Memory B cell (primary cell): ENCODE measurements at regions not wholly inside any gene's neighbourhood (a gene's known extent, or its start where the extent isn't known, plus 50 kb on each side); places are given as distances from the start of the nearest gene placed in this dataset.

Experiments
- ATAC-seq: fragments of 150-1000 bp; cut with Tn5 transposase; 2 replicates; pipeline ENCODE4 v1.10.0; 2021; ENCODE audit warnings: low read depth, mild to moderate bottlenecking, moderate library complexity
- DNase-seq, 2 donors: peaks; one replicate each; pipeline ENCODE4 v3.0.0; 2022; ENCODE audit warnings: low spot score in 2 of 2
- H3K27ac Mint-ChIP-seq: one replicate; pipeline ENCODE4 v1.8.0; 2022; ENCODE audit warnings: mild to moderate bottlenecking, moderate library complexity, mixed read lengths
- H3K27me3 Mint-ChIP-seq: one replicate; pipeline ENCODE4 v1.8.0; 2022; ENCODE audit warnings: mixed read lengths
- H3K36me3 Mint-ChIP-seq: one replicate; pipeline ENCODE4 v1.8.0; 2022; ENCODE audit warnings: mild to moderate bottlenecking, mixed read lengths
- H3K4me1 Mint-ChIP-seq: one replicate; pipeline ENCODE4 v1.8.0; 2022; ENCODE audit warnings: mixed read lengths
- H3K4me3 Mint-ChIP-seq: one replicate; pipeline ENCODE4 v1.8.0; 2022; ENCODE audit warnings: mild to moderate bottlenecking, moderate library complexity, mixed read lengths
- H3K9me3 Mint-ChIP-seq: one replicate; pipeline ENCODE4 v1.8.0; 2022; ENCODE audit warnings: mixed read lengths

DNA sequence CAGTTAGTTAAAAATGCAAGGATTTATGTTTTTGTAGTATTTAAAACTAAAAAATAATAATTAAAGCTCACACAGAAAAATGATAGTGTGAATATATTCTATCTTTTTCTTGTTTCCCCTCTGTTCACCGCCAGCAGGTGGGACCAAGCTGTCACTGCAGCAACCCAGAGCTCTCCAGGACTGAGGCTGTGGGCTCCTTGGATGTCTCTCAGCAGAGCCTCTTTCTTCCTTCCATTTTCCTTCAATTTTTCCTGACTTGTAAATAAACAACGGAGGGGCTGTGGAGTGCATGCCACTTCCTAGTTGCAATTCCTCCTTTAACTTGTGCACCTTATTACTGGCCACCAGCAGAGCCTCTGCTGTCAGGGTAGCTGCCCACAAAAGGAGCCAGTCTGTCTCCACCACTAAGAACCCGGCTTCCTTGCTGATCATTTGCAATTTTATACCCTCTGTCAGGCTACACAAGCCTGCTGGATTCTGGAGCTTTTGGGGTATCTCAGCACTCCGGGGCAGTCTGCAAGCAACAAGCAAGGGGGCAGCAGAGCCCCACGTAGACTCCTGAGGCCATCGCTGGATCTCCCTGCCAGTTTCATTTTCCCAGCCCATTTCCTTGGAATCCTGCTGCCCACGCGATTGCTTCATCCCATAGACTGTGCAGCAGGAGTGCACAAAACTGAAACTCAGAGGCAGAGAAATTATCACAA lies 1467.4 kb downstream of the C4orf33 start:
- Mint-ChIP-seq H3K9me3 (peaks cover 6% of the 10 kb centered on the region), H3K27ac (no peak overlapping the region), H3K4me1 (no peaks in the 10 kb centered on the region), H3K4me3 (no peak overlapping the region), H3K36me3 (no peaks in the 10 kb centered on the region), H3K27me3 (no peaks in the 10 kb centered on the region)
- ATAC-seq = no peak
- no peak for DNase-seq

DNA sequence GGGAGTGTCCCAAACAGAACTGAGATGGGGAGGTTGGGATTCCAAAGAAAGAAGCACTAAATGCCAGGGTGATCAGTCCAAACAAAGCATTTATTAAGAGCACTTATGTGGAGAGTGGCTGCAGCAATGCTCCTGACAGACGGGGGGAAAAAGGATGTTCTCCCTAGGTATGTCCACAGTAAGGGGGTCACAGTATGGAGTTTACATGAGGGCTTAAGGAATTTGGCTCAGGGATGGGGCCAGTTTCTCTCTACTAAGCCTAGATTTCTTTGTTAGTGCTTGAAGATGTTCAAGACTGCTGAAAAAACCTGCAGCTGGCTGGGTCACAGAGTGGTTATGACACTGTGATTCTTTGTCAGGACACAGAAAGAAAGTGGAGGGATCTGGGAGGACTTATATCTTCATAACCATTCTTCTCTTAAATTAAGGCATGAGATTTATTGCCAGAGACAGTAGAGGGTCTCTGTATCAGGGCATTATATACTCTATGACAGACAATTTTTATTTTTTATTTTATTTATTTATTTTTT lies 1468.0 kb downstream of the C4orf33 start:
- no peaks in the 10 kb centered on the region for H3K36me3 Mint-ChIP-seq
- H3K9me3 Mint-ChIP-seq = peaks cover 5% of the 10 kb centered on the region
- H3K27me3 Mint-ChIP-seq = no peaks in the 10 kb centered on the region
- H3K27ac Mint-ChIP-seq = no peak overlapping the region
- DNase-seq = no peak
- H3K4me1 Mint-ChIP-seq = no peaks in the 10 kb centered on the region
- H3K4me3 Mint-ChIP-seq = no peak overlapping the region
- ATAC-seq = no peak

DNA sequence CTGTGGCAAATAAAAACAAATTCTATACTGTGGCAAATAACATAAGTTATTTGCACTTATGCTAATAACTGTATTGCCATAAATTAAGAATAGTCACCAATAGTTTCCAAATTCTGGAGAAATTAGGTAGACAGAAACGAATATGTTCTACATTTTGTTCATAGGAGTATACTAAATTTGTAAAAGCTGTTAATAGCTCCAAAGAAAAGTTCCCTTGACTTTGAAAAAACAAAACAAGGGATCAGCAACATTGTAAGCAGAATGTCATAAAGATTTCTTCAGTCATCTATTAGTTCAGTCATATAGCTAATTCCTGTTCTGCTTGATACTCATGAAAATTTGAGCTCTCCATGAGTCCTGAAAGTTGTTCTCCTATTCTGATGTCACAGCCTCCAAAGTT lies 1472.8 kb downstream of the C4orf33 start:
- no peaks in the 10 kb centered on the region for H3K36me3 Mint-ChIP-seq
- no peak overlapping the region for H3K27ac Mint-ChIP-seq
- H3K4me1 Mint-ChIP-seq = no peaks in the 10 kb centered on the region
- H3K4me3 Mint-ChIP-seq = no peak overlapping the region
- no peak for ATAC-seq
- H3K9me3 Mint-ChIP-seq = peaks cover 6% of the 10 kb centered on the region
- no peaks in the 10 kb centered on the region for H3K27me3 Mint-ChIP-seq
- DNase-seq = no peak

DNA sequence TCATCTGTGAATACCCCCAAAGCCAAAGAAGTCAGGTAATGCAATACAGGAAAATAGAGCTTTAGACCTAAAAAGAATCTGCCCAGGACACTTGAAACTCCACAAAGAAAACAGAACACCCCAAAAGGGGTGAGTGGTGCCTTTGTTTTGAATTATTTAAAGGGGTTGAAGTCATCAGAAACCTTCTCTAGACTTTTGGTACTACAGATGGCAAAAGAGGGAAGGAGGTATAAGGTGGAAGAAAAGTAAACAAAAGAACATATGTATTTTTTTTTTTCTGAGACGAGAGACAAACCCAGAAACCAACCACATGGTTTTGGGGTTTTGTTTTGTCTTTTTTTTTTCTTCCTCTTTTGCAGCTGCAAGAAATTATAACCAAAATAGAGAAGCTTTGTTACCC lies 1477.8 kb downstream of the C4orf33 start:
- H3K36me3 Mint-ChIP-seq = no peaks in the 10 kb centered on the region
- no peak overlapping the region for H3K27ac Mint-ChIP-seq
- H3K4me1 Mint-ChIP-seq = no peaks in the 10 kb centered on the region
- ATAC-seq = no peak
- peaks cover 4% of the 10 kb centered on the region for H3K9me3 Mint-ChIP-seq
- H3K27me3 Mint-ChIP-seq = no peaks in the 10 kb centered on the region
- no peak for DNase-seq
- H3K4me3 Mint-ChIP-seq = no peak overlapping the region

DNA sequence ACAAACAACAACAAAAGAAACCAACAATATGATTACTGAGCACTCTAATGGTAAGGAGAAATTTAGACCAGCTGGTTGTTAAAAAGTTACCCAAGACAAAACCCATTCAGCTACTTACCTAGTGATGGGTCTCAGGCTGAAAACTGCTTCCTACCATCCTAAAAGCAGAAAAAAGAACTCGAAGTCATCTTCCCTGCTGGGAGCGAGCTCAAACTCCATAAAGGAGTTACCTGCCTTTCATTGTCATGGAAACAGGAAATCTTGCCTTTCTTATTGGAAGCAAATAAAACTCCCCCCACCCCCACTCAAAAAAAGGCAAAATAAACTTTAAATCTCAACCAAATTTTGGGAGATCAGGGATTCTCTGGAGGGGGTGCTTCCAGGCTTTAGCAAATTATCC lies 1478.3 kb downstream of the C4orf33 start:
- Mint-ChIP-seq H3K9me3 (peaks cover 4% of the 10 kb centered on the region), H3K4me1 (no peaks in the 10 kb centered on the region), H3K27me3 (no peaks in the 10 kb centered on the region), H3K36me3 (no peaks in the 10 kb centered on the region), H3K27ac (no peak overlapping the region), H3K4me3 (no peak overlapping the region)
- ATAC-seq (no peak), DNase-seq (no peak)

DNA sequence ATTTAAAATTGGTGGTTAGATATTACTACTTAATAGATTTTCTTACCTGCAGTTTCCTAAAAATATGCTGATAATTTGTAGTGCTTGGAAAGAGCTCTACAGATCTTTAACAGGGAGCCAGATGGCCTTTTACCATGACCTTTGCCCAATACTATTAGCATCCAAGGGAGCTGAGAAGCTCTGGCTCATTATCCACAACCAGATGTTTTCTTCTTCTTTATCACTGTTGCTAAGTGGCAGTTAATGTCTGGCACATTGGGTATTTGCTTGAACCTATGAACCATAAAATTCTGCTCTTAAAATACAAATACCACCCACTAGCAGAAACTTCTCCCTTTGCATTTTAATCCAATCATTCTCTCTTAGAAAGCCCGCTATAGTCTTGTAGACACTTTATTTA lies 1480.3 kb downstream of the C4orf33 start:
- Mint-ChIP-seq H3K9me3 (peaks cover 2% of the 10 kb centered on the region), H3K4me3 (no peak overlapping the region), H3K27ac (no peak overlapping the region), H3K4me1 (no peaks in the 10 kb centered on the region), H3K36me3 (no peaks in the 10 kb centered on the region), H3K27me3 (no peaks in the 10 kb centered on the region)
- DNase-seq (no peak), ATAC-seq (no peak)

DNA sequence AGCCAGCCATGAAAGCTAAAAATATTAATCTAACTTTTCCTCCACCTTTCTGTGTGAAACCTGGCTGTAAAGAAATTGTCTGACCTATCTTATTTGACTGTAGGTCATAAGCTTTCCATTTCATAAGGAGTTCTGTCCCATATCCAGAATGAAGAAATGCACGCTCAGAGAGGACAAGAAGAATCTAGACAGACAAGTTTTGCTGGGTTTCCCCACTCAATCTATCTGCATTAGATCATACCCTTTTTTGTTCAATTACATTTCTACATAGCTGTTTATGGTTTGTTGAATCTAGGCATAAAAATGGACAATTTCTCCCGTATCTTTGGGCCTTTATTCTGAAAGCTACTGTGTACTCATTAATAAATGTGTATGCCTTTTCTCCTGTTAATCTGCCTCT lies 1495.1 kb downstream of the C4orf33 start:
- Mint-ChIP-seq H3K27me3 (no peaks in the 10 kb centered on the region), H3K9me3 (peaks cover 2% of the 10 kb centered on the region), H3K27ac (no peak overlapping the region), H3K36me3 (no peaks in the 10 kb centered on the region), H3K4me3 (no peak overlapping the region), H3K4me1 (no peaks in the 10 kb centered on the region)
- DNase-seq = no peak
- no peak for ATAC-seq

DNA sequence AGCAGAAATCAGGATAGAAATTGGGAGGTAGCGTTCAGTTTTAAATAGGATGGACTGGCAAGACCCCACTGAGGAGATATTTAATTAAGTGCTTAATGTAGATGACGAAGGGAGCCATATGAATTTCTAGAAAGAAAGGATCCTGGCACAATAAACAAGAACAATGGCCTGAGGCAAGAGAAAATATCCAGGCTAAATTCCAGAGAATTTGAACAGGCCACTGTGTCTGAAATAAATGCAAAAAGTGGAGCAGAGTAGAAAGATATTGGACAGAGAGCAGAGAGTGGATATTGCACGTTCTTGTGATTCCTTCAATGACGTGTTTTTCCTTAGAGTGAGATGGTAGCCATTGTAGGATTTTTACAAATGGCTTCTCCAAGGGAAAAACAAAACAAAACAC lies 1504.8 kb downstream of the C4orf33 start:
- DNase-seq (no peak), ATAC-seq (no peak)
- no peak overlapping the region for H3K4me3 Mint-ChIP-seq
- H3K27me3 Mint-ChIP-seq = no peaks in the 10 kb centered on the region
- H3K4me1 Mint-ChIP-seq = no peaks in the 10 kb centered on the region
- no peak overlapping the region for H3K27ac Mint-ChIP-seq
- no peaks in the 10 kb centered on the region for H3K36me3 Mint-ChIP-seq
- peaks cover 2% of the 10 kb centered on the region for H3K9me3 Mint-ChIP-seq

DNA sequence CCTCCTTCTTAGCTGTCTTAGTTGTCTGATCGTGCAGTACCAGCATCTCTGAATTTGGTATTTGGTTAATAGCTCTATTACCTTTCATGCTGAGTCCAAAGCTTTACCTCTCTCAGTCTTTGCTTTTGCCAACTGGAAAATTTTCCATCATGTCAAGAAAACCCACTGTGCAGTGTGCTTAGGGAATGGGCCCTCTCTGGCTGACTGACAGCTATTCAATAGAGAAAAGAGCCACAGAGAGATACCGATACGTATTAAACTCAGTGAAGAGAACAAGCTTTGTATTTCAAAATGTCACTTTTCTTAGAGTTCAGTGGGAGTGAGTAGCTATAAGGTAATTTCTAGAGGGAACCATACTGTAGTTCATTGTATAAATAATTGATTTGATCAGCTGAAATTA lies 1507.1 kb downstream of the C4orf33 start:
- peaks cover 2% of the 10 kb centered on the region for H3K9me3 Mint-ChIP-seq
- no peak overlapping the region for H3K27ac Mint-ChIP-seq
- H3K4me3 Mint-ChIP-seq = no peak overlapping the region
- no peaks in the 10 kb centered on the region for H3K27me3 Mint-ChIP-seq
- DNase-seq (no peak), ATAC-seq (no peak)
- H3K4me1 Mint-ChIP-seq = no peaks in the 10 kb centered on the region
- no peaks in the 10 kb centered on the region for H3K36me3 Mint-ChIP-seq

DNA sequence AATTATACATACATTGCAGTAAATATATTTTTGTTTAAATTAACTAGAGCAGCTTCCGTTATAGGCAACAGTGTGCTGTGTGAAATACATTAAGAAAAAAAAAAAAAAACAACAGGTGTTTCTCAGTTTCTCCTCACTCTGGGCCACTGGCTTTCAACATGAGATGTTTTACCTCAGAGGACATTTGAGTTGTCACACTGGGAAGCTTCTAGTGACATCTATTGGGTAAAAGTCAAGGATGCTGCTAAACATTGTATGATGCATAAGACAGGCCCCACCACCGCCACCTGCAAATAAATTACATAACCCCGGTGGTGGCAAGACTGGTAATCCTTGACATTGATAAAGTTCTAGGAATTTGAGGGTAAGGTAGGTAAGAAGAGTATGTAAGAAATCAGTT lies 1512.2 kb downstream of the C4orf33 start:
- no peak for ATAC-seq

DNA sequence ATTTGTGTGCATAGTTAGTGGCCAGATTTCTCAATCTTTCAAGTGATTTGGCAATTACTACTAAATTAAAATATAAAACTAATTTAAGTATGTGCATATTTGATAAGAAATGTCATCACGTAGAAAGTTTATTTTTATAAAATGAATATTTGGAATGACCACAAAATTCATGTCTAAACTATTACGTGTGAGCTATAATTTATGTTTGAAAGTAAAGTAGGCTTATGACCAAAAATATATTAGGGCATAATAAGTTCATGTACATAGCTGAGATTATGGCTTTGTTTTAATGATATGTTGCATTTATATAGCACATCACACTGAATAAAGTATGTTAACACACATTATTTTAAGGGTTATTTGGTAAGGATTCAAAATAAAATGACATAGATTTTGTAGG lies 1532.6 kb downstream of the C4orf33 start:
- H3K4me3 Mint-ChIP-seq = no peak overlapping the region
- no peak for ATAC-seq
- DNase-seq = no peak

More for the DNA sequence above, 1512.2 kb downstream of the C4orf33 start:
- H3K27ac Mint-ChIP-seq = no peak overlapping the region
- H3K27me3 Mint-ChIP-seq = no peaks in the 10 kb centered on the region
- no peaks in the 10 kb centered on the region for H3K4me1 Mint-ChIP-seq
- H3K9me3 Mint-ChIP-seq = no peaks in the 10 kb centered on the region
- H3K36me3 Mint-ChIP-seq = no peaks in the 10 kb centered on the region
- no peak for DNase-seq
- no peak overlapping the region for H3K4me3 Mint-ChIP-seq

DNA sequence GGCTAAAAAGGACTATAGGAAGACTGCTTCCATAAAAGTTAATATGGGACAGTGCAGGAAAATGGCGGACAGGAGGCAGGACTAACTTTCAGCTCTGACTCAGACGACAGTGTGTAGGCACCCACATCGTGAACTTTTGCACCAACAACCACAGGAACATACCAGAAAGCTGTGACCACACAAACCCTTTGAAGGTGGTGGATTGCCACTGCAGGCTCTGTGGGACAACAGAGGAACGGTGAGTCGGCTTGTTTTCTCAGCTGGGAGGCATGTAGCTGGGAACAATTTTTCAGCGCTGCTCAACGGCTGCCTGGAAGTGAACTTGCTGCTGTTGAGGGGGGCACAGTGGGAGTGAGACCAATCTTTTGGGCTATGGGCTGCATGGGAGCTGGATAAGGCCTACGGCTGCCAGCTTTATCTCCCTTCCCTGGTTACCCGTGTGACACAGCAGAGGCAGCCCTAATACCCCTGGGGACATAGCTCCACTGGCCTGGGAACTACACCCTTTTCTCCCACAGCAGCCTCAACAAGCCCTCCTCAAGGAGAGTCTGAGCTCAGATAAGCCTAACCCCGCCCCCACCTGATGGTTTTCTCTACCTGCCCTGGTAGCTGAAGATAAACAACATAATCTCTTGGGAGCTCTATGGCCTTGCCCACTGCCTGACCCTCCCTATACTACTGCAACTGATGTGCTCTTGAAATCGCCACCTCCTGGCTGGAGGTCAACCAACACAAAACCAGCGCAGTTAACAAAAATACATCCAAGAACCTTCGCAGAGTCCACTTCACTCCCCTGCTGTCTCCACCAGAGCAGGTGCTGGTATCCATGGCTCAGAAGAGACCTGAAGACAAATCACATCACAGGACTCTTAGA lies 1537.0 kb downstream of the C4orf33 start:
- Mint-ChIP-seq H3K9me3 (peaks cover 9% of the 10 kb centered on the region), H3K4me3 (no peak overlapping the region), H3K4me1 (no peaks in the 10 kb centered on the region), H3K27ac (no peak overlapping the region), H3K36me3 (no peaks in the 10 kb centered on the region), H3K27me3 (no peaks in the 10 kb centered on the region)
- DNase-seq (no peak), ATAC-seq (no peak)

More for the DNA sequence above, 1532.6 kb downstream of the C4orf33 start:
- peaks cover 3% of the 10 kb centered on the region for H3K9me3 Mint-ChIP-seq
- H3K27ac Mint-ChIP-seq = no peak overlapping the region
- H3K4me1 Mint-ChIP-seq = no peaks in the 10 kb centered on the region
- H3K36me3 Mint-ChIP-seq = no peaks in the 10 kb centered on the region
- H3K27me3 Mint-ChIP-seq = no peaks in the 10 kb centered on the region

DNA sequence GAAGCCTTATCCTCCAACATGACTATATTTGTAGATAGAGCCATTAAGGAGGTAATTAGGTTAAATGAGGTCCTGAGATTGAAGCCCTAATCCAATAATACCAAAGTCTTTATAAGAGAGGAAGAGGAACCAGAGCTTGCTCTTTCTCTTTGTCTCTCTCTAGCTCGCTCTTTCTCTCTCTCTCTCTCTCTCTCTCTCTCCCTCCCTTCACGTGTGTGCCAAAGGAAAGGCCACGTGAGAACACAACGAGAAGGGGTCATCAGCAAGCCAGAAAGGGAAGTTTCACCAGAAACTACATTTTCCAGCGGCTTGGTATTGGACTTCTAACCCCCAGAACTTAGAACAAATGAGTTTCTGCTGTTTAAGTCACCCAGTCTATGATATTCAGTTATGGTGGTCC lies 1540.5 kb downstream of the C4orf33 start:
- ATAC-seq = no peak
- Mint-ChIP-seq H3K27me3 (no peaks in the 10 kb centered on the region), H3K9me3 (peaks cover 9% of the 10 kb centered on the region), H3K36me3 (no peaks in the 10 kb centered on the region), H3K4me1 (no peaks in the 10 kb centered on the region), H3K27ac (no peak overlapping the region), H3K4me3 (no peak overlapping the region)
- no peak for DNase-seq

DNA sequence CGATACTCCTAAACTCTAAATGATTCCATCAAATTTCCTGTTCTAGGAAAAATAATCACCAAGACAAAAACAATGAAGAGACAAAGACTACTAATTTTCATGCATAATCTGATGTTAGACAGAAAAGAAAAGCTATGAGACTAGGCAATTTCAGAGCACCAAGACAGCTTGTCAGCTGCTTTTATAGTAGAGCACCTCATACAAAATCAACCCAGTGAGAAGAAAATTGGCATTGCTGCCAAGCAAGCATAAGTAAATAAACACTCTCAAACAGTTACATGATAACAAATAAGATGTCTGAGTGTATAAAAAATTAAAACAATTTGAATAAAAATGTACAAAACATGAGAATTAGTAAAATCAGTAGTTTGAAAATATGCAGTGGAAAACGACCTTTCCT lies 1544.6 kb downstream of the C4orf33 start:
- H3K36me3 Mint-ChIP-seq = no peaks in the 10 kb centered on the region
- no peaks in the 10 kb centered on the region for H3K9me3 Mint-ChIP-seq
- no peaks in the 10 kb centered on the region for H3K27me3 Mint-ChIP-seq
- H3K27ac Mint-ChIP-seq = no peak overlapping the region
- H3K4me1 Mint-ChIP-seq = no peaks in the 10 kb centered on the region
- no peak overlapping the region for H3K4me3 Mint-ChIP-seq
- DNase-seq = no peak
- no peak for ATAC-seq
